IMR-90 (cell line): ENCODE measurements at regions not wholly inside any gene's neighbourhood (a gene's known extent, or its start where the extent isn't known, plus 50 kb on each side); places are given as distances from the start of the nearest gene placed in this dataset.

Source experiments
- BHLHE40 ChIP-seq: fragments of 150-350 bp; IDR thresholded peaks from 2 replicates; pipeline ENCODE4 v1.6.1; 2016; ENCODE audit warnings: mild to moderate bottlenecking, low read depth, low read length
- CEBPB ChIP-seq: IDR thresholded peaks from 2 replicates; pipeline ENCODE4 v1.6.1; 2012; ENCODE audit warnings: low read depth, low read length, improper control_type of control experiment
- CTCF ChIP-seq: conservative IDR thresholded peaks from 2 replicates; pipeline ENCODE4 v1.5.1; 2012; ENCODE audit warnings: mild to moderate bottlenecking, low read depth, low read length, improper control_type of control experiment
- MXI1 ChIP-seq: IDR thresholded peaks from 2 replicates; pipeline ENCODE4 v1.6.1; 2012; ENCODE audit warnings: low read depth, mild to moderate bottlenecking, low read length, moderate library complexity, borderline replicate concordance
- POLR2A ChIP-seq: IDR thresholded peaks from 2 replicates; pipeline ENCODE4 v1.6.1; 2012; ENCODE audit warnings: mild to moderate bottlenecking, low read depth, low read length
- RAD21 ChIP-seq: IDR thresholded peaks from 2 replicates; pipeline ENCODE4 v1.6.1; 2012; ENCODE audit warnings: low read length, improper control_type of control experiment
- USF2 ChIP-seq: fragments of 150-350 bp; IDR thresholded peaks from 2 replicates; pipeline ENCODE4 v1.6.1; 2017; ENCODE audit warnings: mild to moderate bottlenecking, antibody characterized with exemption, low read length, low read depth

- TF ChIP-seq POLR2A (no peak), CTCF (no peak), USF2 (no peak), BHLHE40 (no peak), MXI1 (no peak), CEBPB (no peak), RAD21 (no peak)
Observed at GRCh38 chr4:125773931-125774330, 459.2 kb downstream of the FAT4 start.
